SK-N-SH treated with all-trans-retinoic acid at 6 μM for 48 hours (cell line): ENCODE measurements at regions not wholly inside any gene's neighbourhood (a gene's known extent, or its start where the extent isn't known, plus 50 kb on each side); places are given as distances from the start of the nearest gene placed in this dataset.

Experiments used
- ATAC-seq: fragments of 200-7000 bp; cut with Tn5 transposase; 3 replicates; pipeline ENCODE4 v1.9.1; 2020; ENCODE audit warnings: mild to moderate bottlenecking, moderate library complexity
- ARNTL ChIP-seq: fragments of 450-650 bp; formaldehyde crosslinking; IDR thresholded peaks from 2 replicates; pipeline ENCODE4 v1.5.0; 2020; ENCODE audit warnings: low read depth, mild to moderate bottlenecking, moderate library complexity, borderline replicate concordance
- BACH2 ChIP-seq: fragments of 250-450 bp; sonication (Bioruptor Pico); IDR thresholded peaks from 2 replicates; pipeline ENCODE4 v1.9.0; 2021; ENCODE audit warnings: mild to moderate bottlenecking, borderline replicate concordance
- CREB5 ChIP-seq: fragments of 250-450 bp; sonication (Bioruptor Pico); IDR thresholded peaks from 2 replicates; pipeline ENCODE4 v1.5.1; 2020; ENCODE audit warnings: low read depth, mild to moderate bottlenecking, moderate library complexity
- CSDC2 ChIP-seq: fragments of 250-450 bp; sonication (Bioruptor Pico); IDR thresholded peaks from 2 replicates; pipeline ENCODE4 v1.5.0; 2020; ENCODE audit warnings: mild to moderate bottlenecking, moderate library complexity
- ESRRG ChIP-seq: fragments of 250-450 bp; sonication (Bioruptor Pico); IDR thresholded peaks from 2 replicates; pipeline ENCODE4 v1.6.1; 2021; ENCODE audit warnings: mild to moderate bottlenecking
- GLIS3 ChIP-seq: fragments of 250-450 bp; sonication (Bioruptor Pico); IDR thresholded peaks from 2 replicates; pipeline ENCODE4 v1.5.0; 2020; ENCODE audit warnings: mild to moderate bottlenecking, moderate library complexity
- ISL1 ChIP-seq: fragments of 250-450 bp; sonication (Bioruptor Pico); IDR thresholded peaks from 2 replicates; pipeline ENCODE4 v2.1.2; 2022; ENCODE audit warnings: mild to moderate bottlenecking, moderate library complexity
- OSR1 ChIP-seq: fragments of 250-450 bp; sonication (Bioruptor Pico); IDR thresholded peaks from 2 replicates; pipeline ENCODE4 v1.8.0; 2022; ENCODE audit warnings: moderate library complexity, mild to moderate bottlenecking, inconsistent platforms
- PATZ1 ChIP-seq: fragments of 250-450 bp; sonication (Bioruptor Pico); IDR thresholded peaks from 2 replicates; pipeline ENCODE4 v1.8.0; 2020; ENCODE audit warnings: mild to moderate bottlenecking, moderate library complexity, borderline replicate concordance
- RARB ChIP-seq: fragments of 250-450 bp; sonication (Bioruptor Pico); IDR thresholded peaks from 2 replicates; pipeline ENCODE4 v1.8.0; 2021; ENCODE audit warnings: mild to moderate bottlenecking, moderate library complexity
- SNAI2 ChIP-seq: fragments of 250-450 bp; sonication (Bioruptor Pico); IDR thresholded peaks from 2 replicates; pipeline ENCODE4 v1.5.0; 2020; ENCODE audit warnings: mild to moderate bottlenecking, moderate library complexity
- TOX ChIP-seq: fragments of 250-450 bp; sonication (Bioruptor Pico); IDR thresholded peaks from 2 replicates; pipeline ENCODE4 v1.8.0; 2021; ENCODE audit warnings: mild to moderate bottlenecking, moderate library complexity, borderline replicate concordance
- TSHZ2 ChIP-seq: fragments of 250-450 bp; sonication (Bioruptor Pico); IDR thresholded peaks from 2 replicates; pipeline ENCODE4 v1.5.0; 2020; ENCODE audit warnings: mild to moderate bottlenecking, moderate library complexity
- ZC3H10 ChIP-seq: fragments of 250-450 bp; sonication (Bioruptor Pico); IDR thresholded peaks from 2 replicates; pipeline ENCODE4 v1.5.1; 2021; ENCODE audit warnings: mild to moderate bottlenecking, moderate library complexity
- ZFP30 ChIP-seq: fragments of 450-650 bp; formaldehyde crosslinking; IDR thresholded peaks from 2 replicates; pipeline ENCODE4 v1.5.0; 2022; ENCODE audit warnings: mild to moderate bottlenecking, moderate library complexity
- ZNF565 ChIP-seq: fragments of 450-650 bp; formaldehyde crosslinking; conservative IDR thresholded peaks from 2 replicates; pipeline ENCODE4 v1.5.0; 2020; ENCODE audit warnings: low read depth, mild to moderate bottlenecking, moderate library complexity
- ZNF70 ChIP-seq: fragments of 450-650 bp; formaldehyde crosslinking; IDR thresholded peaks from 2 replicates; pipeline ENCODE4 v1.5.0; 2020; ENCODE audit warnings: mild to moderate bottlenecking, moderate library complexity
- ZNF8 ChIP-seq: fragments of 450-650 bp; formaldehyde crosslinking; IDR thresholded peaks from 2 replicates; pipeline ENCODE4 v1.5.0; 2020; ENCODE audit warnings: mild to moderate bottlenecking, moderate library complexity
- TF ChIP-seq, protein P1 (sequence below): fragments of 250-450 bp; sonication (Bioruptor Pico); IDR thresholded peaks from 2 replicates; pipeline ENCODE4 v1.8.0; 2021; ENCODE audit warnings: low read depth, mild to moderate bottlenecking, moderate library complexity, borderline replicate concordance

- ATAC-seq: no peak
- TF ChIP-seq, protein P1, sequence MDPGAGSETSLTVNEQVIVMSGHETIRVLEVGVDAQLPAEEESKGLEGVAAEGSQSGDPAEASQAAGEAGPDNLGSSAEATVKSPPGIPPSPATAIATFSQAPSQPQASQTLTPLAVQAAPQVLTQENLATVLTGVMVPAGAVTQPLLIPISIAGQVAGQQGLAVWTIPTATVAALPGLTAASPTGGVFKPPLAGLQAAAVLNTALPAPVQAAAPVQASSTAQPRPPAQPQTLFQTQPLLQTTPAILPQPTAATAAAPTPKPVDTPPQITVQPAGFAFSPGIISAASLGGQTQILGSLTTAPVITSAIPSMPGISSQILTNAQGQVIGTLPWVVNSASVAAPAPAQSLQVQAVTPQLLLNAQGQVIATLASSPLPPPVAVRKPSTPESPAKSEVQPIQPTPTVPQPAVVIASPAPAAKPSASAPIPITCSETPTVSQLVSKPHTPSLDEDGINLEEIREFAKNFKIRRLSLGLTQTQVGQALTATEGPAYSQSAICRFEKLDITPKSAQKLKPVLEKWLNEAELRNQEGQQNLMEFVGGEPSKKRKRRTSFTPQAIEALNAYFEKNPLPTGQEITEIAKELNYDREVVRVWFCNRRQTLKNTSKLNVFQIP: no peak
- TF ChIP-seq CREB5 (CRISPR knock-in tag): no peak
- TF ChIP-seq ZNF565: no peak
- no peak for TF ChIP-seq TOX (CRISPR knock-in tag)
- TF ChIP-seq SNAI2 (CRISPR knock-in tag): no peak
- no peak for TF ChIP-seq PATZ1 (CRISPR knock-in tag)
- no peak for TF ChIP-seq ZNF70 (CRISPR knock-in tag)
- TF ChIP-seq ZFP30 (CRISPR knock-in tag): no peak
- no peak for TF ChIP-seq ZC3H10 (CRISPR knock-in tag)
- no peak for TF ChIP-seq GLIS3 (CRISPR knock-in tag)
Observed at GRCh38 chr5:112625246-112625645, 112.4 kb upstream of the APC start.

DNA sequence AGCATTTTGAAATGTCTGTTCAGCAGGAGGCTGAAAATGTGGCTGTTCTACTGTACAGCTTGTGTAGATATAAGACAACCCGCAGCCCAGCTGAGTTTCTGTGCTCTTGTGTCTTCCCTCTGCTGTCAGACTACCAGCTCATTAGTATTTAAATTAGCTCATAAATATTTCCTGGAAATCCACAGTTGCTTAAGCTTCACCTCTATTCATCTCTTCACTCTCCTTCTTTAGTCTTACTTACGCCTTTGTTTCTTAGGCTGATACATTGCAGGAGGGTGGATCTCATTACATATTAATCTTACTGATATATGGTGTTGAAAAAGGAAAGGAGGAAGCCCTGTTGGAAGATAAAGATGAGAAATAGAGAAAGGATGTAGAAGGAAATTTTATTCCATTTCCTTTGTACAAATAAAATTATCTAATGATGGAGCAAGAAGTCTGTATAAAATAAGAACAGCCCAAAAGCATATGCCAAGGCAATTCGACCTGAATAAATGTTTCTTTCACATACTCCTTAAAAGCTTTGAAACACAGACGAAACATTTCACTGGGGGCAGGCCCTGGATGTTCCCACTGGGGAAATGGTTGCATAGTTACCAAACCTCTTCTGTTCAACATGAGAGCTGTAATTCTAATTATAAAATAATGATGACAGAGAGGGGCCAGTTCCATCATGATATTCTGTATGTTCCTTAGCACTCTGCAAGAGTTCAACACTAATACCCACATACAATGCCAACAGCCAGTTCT lies 111.8 kb upstream of the APC start:
- no peak for ATAC-seq
- TF ChIP-seq ZNF8 (CRISPR knock-in tag) (no peak), ESRRG (CRISPR knock-in tag) (no peak), ZC3H10 (CRISPR knock-in tag) (no peak), ZNF70 (CRISPR knock-in tag) (no peak), TSHZ2 (no peak), ZFP30 (CRISPR knock-in tag) (no peak), SNAI2 (CRISPR knock-in tag) (no peak), CSDC2 (CRISPR knock-in tag) (no peak), ISL1 (CRISPR knock-in tag) (no peak), CREB5 (CRISPR knock-in tag) (no peak), RARB (CRISPR knock-in tag) (no peak), PATZ1 (CRISPR knock-in tag) (no peak), ARNTL (CRISPR knock-in tag) (no peak), OSR1 (no peak), GLIS3 (CRISPR knock-in tag) (no peak), BACH2 (CRISPR knock-in tag) (no peak), TOX (CRISPR knock-in tag) (no peak), ZNF565 (no peak)
- TF ChIP-seq, protein P1: no peak
